GM18951 (cell line): ENCODE measurements at regions not wholly inside any gene's neighbourhood (a gene's known extent, or its start where the extent isn't known, plus 50 kb on each side); places are given as distances from the start of the nearest gene placed in this dataset.

Source experiments
- POLR2A ChIP-seq: IDR thresholded peaks from 4 replicates; pipeline ENCODE4 v1.6.1; 2011; ENCODE audit warnings: mild to moderate bottlenecking; ENCODE audit not compliant: insufficient read length, insufficient read depth; ENCODE audit errors: extremely low read depth
- in situ Hi-C: fragments of 300-500 bp; cut with MboI; formaldehyde crosslinking; loops from one replicate; pipeline ENCODE4 v1.12.0; 2022; ENCODE audit warnings: low sequenced_read_pairs, mixed read lengths, inconsistent platforms; ENCODE audit not compliant: unreplicated experiment

- in situ Hi-C loops, result no loop called here
These were observed 427.3 kb upstream of the RASGEF1B start for GRCh38 chr4:81898862-81899504.

GRCh38 chr4:81896936-81897335 is 425.2 kb upstream of the RASGEF1B start:
- TF ChIP-seq POLR2A, result no peak
- in situ Hi-C loops, result no loop called here

More at GRCh38 chr4:81898862-81899504, 427.3 kb upstream of the RASGEF1B start:
- TF ChIP-seq POLR2A, result no peak

- TF ChIP-seq POLR2A, result no peak
- in situ Hi-C loops, result no loop called here
These were observed 419.6 kb upstream of the RASGEF1B start for GRCh38 chr4:81891005-81891996.

GRCh38 chr4:81884986-81885385 is 413.3 kb upstream of the RASGEF1B start:
- TF ChIP-seq POLR2A, result no peak
- in situ Hi-C loops, result no loop called here

- in situ Hi-C loops, result no loop called here
- TF ChIP-seq POLR2A, result no peak
These were observed 412.1 kb upstream of the RASGEF1B start for GRCh38 chr4:81883530-81884450.

- in situ Hi-C loops, result no loop called here
- no peak for TF ChIP-seq POLR2A
These were observed 411.3 kb upstream of the RASGEF1B start for GRCh38 chr4:81883004-81883403.

GRCh38 chr4:81881855-81882621 is 410.3 kb upstream of the RASGEF1B start:
- TF ChIP-seq POLR2A, result no peak
- in situ Hi-C loops, result no loop called here

- in situ Hi-C loops, result no loop called here
- TF ChIP-seq POLR2A, result no peak
These were observed 404.4 kb upstream of the RASGEF1B start for GRCh38 chr4:81876106-81876505.

GRCh38 chr4:81874661-81875515 is 403.2 kb upstream of the RASGEF1B start:
- in situ Hi-C loops, result no loop called here
- TF ChIP-seq POLR2A, result no peak

GRCh38 chr4:81870275-81870674 is 398.6 kb upstream of the RASGEF1B start:
- in situ Hi-C loops, result no loop called here
- TF ChIP-seq POLR2A, result no peak

GRCh38 chr4:81860111-81860510 is 388.4 kb upstream of the RASGEF1B start:
- in situ Hi-C loops, result no loop called here
- no peak for TF ChIP-seq POLR2A
